Natural killer cell treated with Interleukin-12 subunit alpha and Interleukin-12 subunit beta and Interleukin-15 and Interleukin-18, amount 100 ng/mL, for 72 hours (primary cell): ENCODE measurements at regions not wholly inside any gene's neighbourhood (a gene's known extent, or its start where the extent isn't known, plus 50 kb on each side); places are given as distances from the start of the nearest gene placed in this dataset.
"Not testable (repeated sequence)": the region's sequence is repeated elsewhere in the genome, so short reads cannot be mapped to it uniquely, and the experiment has no call there.

ENCODE experiments used
- ATAC-seq, 2 donors: fragments of 150-1000 bp; cut with Tn5 transposase in 1 of 2; sonication (Bioruptor Pico), chemical (Tn5 transposase) in 1 of 2; 2 replicates each; pipeline ENCODE4 v1.10.0; 2021
- DNase-seq: peaks from one replicate; pipeline ENCODE4 v3.0.0; 2022; ENCODE audit warnings: low spot score
- H3K27ac Mint-ChIP-seq, 2 donors: 1 replicate in 1 of 2; 2 replicates in 1 of 2; pipeline ENCODE4 v1.8.0; 2022; ENCODE audit warnings: mixed read lengths in 2 of 2, mild to moderate bottlenecking in 1 of 2, moderate library complexity in 1 of 2
- H3K27me3 Mint-ChIP-seq, 2 donors: 1 replicate in 1 of 2; 2 replicates in 1 of 2; pipeline ENCODE4 v1.8.0; 2022; ENCODE audit warnings: mixed read lengths in 2 of 2
- H3K36me3 Mint-ChIP-seq: one replicate; pipeline ENCODE4 v1.8.0; 2022; ENCODE audit warnings: mixed read lengths
- H3K4me1 Mint-ChIP-seq, 2 donors: 1 replicate in 1 of 2; 2 replicates in 1 of 2; pipeline ENCODE4 v1.8.0; 2022; ENCODE audit warnings: low read depth in 2 of 2, mixed read lengths in 2 of 2, mild to moderate bottlenecking in 1 of 2
- H3K4me3 Mint-ChIP-seq: one replicate; pipeline ENCODE4 v1.8.0; 2022; ENCODE audit warnings: mixed read lengths
- H3K9me3 Mint-ChIP-seq: 2 replicates; pipeline ENCODE4 v1.8.0; 2022; ENCODE audit warnings: mixed read lengths

DNA sequence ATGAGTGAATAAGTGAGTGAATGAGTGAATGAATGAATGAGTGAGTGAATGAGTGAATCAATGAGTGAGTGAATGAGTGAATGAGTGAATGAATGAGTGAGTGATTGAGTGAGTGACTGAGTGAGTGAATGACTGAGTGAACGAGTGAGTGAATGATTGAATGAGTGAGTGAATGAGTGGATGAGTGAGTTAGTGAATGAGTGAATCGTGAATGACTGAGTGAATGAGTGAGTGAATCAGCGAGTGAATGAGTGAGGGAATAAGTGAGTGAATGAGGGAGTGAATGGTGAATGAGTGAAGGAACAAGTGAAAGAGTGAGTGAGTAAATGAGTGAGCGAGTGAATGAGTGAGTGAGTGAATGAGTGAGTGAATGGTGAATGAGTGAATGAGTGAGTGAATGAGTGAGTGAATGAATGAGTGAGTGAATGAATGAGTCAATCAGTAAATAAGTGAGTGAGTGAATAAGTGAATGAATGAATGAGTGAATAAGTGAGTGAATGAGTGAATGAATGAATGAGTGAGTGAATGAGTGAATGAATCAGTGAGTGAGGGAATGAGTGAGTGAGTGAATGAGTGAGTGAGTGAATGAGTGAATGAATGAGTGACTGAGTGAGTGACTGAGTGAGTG, 135.7 kb upstream of the ZNF469 start:
- H3K36me3 Mint-ChIP-seq, DNase-seq, ATAC-seq, H3K9me3 Mint-ChIP-seq, H3K4me3 Mint-ChIP-seq, H3K4me1 Mint-ChIP-seq, H3K27ac Mint-ChIP-seq: not testable (repeated sequence)
- peaks cover 4 to 15% of the 10 kb centered on the region in 2 donors for H3K27me3 Mint-ChIP-seq

DNA sequence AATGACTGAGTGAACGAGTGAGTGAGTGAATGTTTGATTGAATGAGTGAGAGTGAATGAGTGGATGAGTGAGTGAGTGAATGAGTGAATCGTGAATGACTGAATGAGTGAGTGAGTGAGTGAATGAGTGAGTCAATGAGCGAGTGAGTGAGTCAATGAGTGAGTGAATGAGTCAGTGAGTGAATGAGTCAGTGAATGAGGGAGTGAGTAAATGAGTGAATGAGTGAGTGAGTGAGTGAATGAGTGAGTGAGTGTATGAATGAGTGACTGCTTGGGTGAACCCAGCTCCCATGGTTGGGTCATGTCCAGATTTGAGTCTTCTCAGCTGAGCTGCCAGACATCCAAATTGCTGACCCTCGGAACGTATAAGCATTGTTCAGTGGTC, 135.2 kb upstream of the ZNF469 start:
- DNase-seq, H3K36me3 Mint-ChIP-seq, H3K27ac Mint-ChIP-seq, H3K4me3 Mint-ChIP-seq, H3K9me3 Mint-ChIP-seq, H3K4me1 Mint-ChIP-seq: not testable (repeated sequence)
- peaks cover 7 to 15% of the 10 kb centered on the region in 2 donors for H3K27me3 Mint-ChIP-seq
- peak in 1 of 2 donors; percentile 43 for ATAC-seq

DNA sequence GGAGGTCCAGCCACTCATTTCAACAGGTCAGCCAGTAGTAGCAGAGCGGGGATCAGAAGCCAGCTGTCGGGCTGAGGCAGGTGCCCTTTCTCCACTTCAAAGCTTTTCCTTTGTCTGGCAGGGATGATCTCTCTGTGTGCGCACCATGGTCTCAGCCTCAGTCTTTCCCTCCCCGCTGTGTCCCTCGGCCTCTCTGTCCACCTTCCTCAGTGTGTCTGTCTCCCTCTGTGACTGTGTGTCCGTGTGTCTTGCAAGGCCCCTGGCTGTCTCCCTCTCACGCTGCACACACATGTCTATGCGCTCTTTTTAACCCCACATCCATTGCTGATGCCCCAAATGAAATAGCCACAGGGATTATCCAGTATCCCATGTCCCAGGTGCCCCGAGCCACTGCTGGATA, 134.0 kb upstream of the ZNF469 start:
- H3K36me3 Mint-ChIP-seq = not testable (repeated sequence)

DNA sequence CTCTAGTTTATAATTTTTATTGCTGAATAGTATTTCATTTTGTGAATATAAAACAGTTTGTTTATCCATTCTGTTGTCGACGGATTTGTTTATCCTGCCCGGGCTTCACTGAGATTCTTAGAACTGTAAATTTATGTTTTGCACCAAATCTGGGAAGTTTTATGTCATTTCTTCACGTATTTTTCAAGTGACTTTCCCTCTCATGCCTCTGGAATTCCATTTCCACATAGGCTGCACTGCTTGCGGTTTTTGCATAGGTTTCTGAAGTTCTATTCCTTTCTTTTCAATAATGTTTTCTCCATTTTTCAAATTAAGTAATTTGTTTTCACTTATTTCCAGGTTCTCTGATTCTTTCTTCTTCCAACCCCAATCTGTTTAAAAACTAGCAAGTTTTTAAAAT, 132.4 kb upstream of the ZNF469 start:
- H3K4me1 Mint-ChIP-seq, H3K9me3 Mint-ChIP-seq, H3K27me3 Mint-ChIP-seq, H3K27ac Mint-ChIP-seq, DNase-seq, ATAC-seq, H3K4me3 Mint-ChIP-seq, H3K36me3 Mint-ChIP-seq: not testable (repeated sequence)

More for the DNA sequence above, 134.0 kb upstream of the ZNF469 start:
- not testable (repeated sequence) for DNase-seq, H3K27ac Mint-ChIP-seq, H3K9me3 Mint-ChIP-seq, H3K4me3 Mint-ChIP-seq, H3K4me1 Mint-ChIP-seq
- peaks cover 8 to 12% of the 10 kb centered on the region in 2 donors for H3K27me3 Mint-ChIP-seq
- ATAC-seq = peak in 1 of 2 donors; percentile 50

DNA sequence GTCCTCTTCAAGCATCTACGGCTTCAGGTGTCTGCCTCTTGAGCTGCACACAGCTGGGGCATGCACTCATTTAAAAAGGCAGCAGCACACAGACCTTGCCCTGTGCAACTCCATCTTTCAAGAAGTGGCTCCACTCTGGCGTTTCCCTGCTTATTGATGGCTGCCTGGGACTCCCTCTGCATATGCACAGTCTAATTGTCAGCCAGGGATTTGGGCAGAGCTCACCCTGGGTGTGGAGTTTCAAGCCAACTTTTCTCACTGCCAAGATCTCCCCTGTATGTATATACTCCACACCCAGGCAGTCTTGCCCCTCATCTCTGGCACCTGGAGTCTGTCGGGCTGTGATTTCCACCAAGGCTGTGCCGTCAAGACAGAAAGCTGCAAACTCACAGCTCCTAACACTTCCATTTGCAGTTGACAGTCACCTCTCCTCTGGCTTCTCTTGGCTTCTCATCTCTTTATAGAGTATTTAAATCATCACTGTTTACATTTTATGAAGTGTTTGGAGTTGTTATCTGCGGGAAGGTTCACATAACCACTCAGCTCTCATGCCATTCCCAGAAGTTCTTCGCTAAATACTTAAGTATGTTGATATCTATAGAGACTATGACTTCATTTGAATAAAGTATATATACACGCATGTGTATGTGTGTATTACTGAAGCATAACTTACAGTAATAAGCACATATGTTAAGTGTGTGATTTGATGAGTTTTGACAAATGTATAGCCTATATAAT, 130.5 kb upstream of the ZNF469 start:
- H3K27me3 Mint-ChIP-seq = peaks cover 17 to 21% of the 10 kb centered on the region in 2 donors
- H3K4me1 Mint-ChIP-seq, H3K9me3 Mint-ChIP-seq, DNase-seq, H3K36me3 Mint-ChIP-seq, ATAC-seq, H3K4me3 Mint-ChIP-seq, H3K27ac Mint-ChIP-seq: not testable (repeated sequence)

DNA sequence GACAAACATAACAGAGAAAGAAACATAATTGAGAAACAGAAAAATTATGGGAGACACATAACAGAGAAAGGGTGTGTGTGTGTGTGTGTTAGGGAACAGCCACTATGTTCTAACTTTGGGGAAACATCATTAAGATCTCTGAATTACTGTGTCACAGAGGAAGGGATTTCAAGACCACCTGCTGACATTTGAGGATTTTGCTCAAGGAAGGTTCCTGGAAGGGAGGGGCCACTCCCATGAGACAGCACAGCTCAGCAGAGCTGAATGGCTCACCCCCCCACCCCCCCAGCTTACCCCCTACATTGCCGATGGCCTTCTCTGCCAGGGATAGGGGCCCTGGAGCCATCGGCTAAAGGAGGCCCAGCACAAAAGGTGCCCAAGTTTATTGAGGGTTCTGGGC, 124.6 kb upstream of the ZNF469 start:
- H3K36me3 Mint-ChIP-seq, H3K4me1 Mint-ChIP-seq, H3K9me3 Mint-ChIP-seq, H3K27ac Mint-ChIP-seq, DNase-seq, H3K4me3 Mint-ChIP-seq, ATAC-seq: not testable (repeated sequence)
- H3K27me3 Mint-ChIP-seq = peaks cover 29 to 38% of the 10 kb centered on the region in 2 donors

DNA sequence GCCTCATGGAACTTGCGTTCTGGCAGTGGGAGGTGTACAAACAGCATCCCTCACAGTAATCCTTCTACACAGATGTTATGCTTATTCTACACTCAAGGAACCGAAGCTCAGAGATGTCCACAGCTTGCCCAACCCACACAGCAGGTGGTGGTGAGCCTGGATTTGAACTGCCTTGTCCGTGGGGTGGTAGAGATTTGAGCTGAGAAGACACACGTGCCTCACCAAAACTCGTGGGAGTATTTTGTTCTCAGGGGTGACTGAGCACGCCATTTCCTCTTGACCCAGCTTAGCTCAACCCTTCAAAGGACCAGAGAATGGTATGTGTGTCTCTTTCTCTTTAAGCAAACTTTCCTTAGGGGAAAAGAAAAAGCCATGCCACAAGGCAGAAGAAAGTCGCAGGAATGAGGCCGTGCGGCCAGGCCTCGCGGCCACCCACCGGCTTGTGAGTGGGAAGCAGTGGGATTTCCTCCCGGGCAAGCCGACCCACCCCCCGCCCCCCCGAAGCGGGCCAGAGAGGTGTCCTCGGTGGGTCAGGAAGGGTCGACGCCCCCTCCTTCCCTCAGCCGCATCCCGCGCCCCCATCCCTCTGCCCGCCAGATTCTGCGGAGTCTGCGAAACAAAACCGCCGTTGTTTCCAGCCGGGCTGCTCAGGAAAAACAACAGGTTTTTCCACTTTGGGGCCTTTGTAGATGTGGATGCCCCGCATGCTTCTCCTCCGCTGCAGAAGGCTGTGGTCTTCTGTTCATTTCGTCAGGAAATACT, 123.8 kb upstream of the ZNF469 start:
- not testable (repeated sequence) for H3K4me3 Mint-ChIP-seq, H3K27ac Mint-ChIP-seq, ATAC-seq, DNase-seq, H3K36me3 Mint-ChIP-seq, H3K4me1 Mint-ChIP-seq, H3K9me3 Mint-ChIP-seq
- peaks cover 30 to 38% of the 10 kb centered on the region in 2 donors for H3K27me3 Mint-ChIP-seq

DNA sequence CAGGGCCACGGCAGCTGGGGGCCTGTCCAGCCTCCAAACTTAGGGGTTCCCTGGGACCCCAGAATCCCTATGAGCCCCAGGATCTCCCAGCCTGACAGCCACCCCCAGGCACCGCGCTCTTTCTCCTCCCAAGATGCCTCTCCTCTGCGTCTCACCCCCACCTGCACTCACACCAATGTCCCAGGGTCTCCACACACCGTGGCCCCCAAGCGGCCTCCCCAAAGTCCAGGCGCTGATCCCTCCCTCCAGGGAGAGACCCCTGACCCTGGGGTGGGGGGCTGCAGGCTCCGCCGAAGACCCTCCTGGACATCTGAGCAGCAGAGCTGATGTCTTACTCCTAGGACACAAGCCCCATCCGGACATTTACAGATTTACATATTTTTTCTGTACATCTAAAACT, 123.2 kb upstream of the ZNF469 start:
- H3K36me3 Mint-ChIP-seq, ATAC-seq, H3K4me3 Mint-ChIP-seq, H3K4me1 Mint-ChIP-seq, H3K9me3 Mint-ChIP-seq, H3K27ac Mint-ChIP-seq, DNase-seq: not testable (repeated sequence)
- H3K27me3 Mint-ChIP-seq = peaks cover 30 to 38% of the 10 kb centered on the region in 2 donors

DNA sequence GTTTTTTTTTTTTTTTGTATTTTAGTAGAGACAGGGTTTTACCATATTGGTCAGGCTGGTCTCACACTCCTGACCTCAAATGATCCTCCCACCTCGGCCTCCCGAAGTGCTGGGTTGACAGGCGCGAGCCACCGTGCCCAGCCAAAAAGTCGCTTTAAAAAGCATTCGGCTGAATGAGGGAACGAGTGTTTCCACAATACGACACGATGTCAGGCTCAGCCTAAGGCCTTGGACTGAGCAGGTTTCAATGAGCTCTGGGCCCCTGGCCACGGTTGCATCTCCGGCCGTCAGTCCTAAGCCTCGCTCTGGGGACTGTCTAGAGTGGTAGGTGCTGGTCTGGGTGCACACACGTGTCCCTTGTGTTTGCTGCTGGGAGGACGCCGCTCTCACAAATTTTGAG, 122.6 kb upstream of the ZNF469 start:
- not testable (repeated sequence) for ATAC-seq

DNA sequence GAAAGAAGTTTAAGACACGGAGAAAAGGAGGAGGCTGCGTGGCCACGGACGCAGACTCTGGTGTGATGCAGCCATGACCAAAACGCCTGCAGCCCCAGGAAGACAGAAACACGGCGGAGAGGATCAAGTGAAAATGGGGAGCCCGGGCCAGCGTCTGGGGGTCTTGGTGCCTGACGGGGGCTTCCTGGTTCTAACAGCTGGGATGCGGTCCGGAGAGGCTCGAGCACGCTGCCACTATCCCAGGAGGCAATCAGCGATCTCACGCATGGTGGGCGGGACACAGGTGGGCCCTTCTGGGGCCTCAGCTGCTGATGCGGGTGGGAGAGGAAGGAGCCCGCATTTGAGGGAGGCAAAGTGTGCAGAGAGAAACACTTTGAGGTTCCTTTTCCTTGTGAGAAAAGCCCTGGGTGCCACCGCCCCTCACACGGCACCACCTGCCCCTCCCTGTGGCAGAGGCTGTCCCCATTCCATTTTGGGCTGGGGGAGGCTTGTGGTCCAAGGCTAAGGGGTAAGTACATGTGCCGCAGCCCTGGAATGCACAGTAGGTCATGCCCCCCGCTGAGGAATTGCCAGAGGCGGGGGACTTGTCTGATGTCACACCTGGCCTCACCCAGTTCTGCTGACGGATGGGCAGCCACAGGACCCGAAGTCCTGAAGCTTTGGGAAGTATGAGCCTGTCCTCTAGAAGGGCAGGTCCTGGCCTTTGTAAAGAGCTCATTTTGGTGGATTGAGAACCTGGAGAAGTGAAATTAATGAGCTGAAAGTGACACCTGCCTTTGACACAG, 121.7 kb upstream of the ZNF469 start:
- not testable (repeated sequence) for H3K9me3 Mint-ChIP-seq, H3K4me3 Mint-ChIP-seq, H3K36me3 Mint-ChIP-seq, DNase-seq, H3K4me1 Mint-ChIP-seq, ATAC-seq
- peaks cover 26 to 28% of the 10 kb centered on the region in 2 donors for H3K27me3 Mint-ChIP-seq
- peak overlapping the region in 1 of 2 donors; percentile 10 for H3K27ac Mint-ChIP-seq

More for the DNA sequence above, 122.6 kb upstream of the ZNF469 start:
- not testable (repeated sequence) for H3K4me1 Mint-ChIP-seq, H3K9me3 Mint-ChIP-seq, DNase-seq, H3K4me3 Mint-ChIP-seq, H3K36me3 Mint-ChIP-seq
- Mint-ChIP-seq H3K27me3 (peaks cover 30 to 32% of the 10 kb centered on the region in 2 donors), H3K27ac (peak overlapping the region in 1 of 2 donors; percentile 10)

DNA sequence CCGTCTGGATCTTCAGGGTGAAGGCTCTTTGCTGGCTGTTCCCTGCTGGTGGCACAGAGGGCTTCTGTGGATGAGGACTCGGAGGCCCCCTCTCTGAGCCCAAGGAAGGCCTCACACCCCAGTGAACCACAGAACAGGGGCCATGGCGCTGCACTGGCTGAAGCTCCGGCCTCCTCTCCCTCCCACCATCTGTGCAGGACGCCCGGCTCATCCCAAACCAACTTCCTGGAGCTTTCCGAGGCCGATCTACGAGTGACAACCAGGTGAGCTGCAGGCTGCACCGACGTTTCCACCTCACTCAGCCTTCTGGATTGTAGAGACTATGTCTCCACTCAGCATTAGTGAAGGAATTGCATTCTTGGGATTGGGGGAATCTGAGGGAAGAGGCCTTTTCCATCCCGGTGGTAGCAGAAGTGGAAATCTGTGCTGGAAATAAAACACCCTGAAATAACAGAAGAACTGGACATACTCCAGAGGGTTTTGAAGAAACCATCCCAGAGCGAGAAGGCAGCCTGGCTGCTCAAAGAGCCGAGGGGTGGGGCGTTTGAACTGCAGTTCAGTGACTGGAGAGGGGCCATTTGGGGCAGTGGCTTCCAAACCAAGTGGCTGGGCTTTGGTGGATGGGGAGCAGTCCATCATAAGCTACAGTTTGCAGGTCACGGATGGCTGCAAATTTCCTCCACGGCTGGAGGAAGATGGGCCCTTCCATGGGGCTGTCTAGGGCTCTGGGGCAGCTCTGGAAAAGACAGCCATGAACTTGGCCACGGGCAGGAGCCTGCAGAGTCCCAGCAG, 120.7 kb upstream of the ZNF469 start:
- H3K27ac Mint-ChIP-seq, H3K4me3 Mint-ChIP-seq, H3K4me1 Mint-ChIP-seq, H3K9me3 Mint-ChIP-seq, DNase-seq, H3K36me3 Mint-ChIP-seq, ATAC-seq: not testable (repeated sequence)
- peaks cover 19% of the 10 kb centered on the region in 2 donors for H3K27me3 Mint-ChIP-seq

DNA sequence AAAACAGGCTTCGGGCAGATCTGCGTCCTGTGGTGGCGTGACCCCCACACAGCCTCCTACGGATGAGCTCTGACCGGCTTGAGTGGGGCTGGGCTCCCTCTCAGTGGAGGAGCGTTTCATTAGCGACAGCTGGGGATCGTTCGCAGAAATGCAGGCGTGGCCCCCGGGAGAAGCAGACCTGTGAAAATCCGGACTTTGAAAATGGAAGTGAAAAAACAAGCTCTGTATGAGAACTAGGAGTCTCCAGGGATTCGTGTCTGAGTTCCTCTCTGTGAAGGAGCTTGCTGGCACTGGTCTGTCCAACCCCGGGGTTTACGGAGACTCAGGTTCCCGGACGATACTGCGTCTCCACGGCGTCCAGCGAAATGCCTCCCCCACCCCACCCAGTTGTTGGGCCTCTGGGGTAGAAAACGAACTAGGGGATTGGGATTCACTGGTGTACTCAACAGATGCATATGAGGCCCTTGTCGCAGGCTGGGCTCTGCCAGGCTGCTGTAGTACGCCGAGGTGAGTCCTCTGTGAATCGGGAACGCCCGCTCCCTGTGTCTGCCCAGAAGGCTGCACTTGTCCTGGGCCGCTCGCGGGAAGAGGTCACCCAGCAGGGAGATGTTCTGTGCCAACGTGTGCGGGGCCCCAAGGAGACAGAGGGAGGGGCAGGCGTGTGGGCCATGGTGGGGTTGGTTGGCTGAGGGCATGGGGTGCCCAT, 119.7 kb upstream of the ZNF469 start:
- H3K27ac Mint-ChIP-seq, H3K4me3 Mint-ChIP-seq, DNase-seq, H3K9me3 Mint-ChIP-seq, ATAC-seq, H3K4me1 Mint-ChIP-seq, H3K36me3 Mint-ChIP-seq: not testable (repeated sequence)
- H3K27me3 Mint-ChIP-seq = peaks cover 9 to 17% of the 10 kb centered on the region in 2 donors
